ENCODE measurements at regions not wholly inside any gene's neighbourhood (a gene's known extent, or its start where the extent isn't known, plus 50 kb on each side); places are given as distances from the start of the nearest gene placed in this dataset.
A peak's percentile ranks its signal among the peaks of the same experiment; 100 is the strongest.

GRCh38 chr4:128601991-128602695, 207.4 kb upstream of the JADE1 start:
- Mint-ChIP-seq H3K4me3 (no peak overlapping the region), H3K27ac (peak overlapping the region; percentile 87), H3K36me3 (no peaks in the 10 kb centered on the region), H3K4me1 (peaks cover 71% of the 10 kb centered on the region), H3K9me3 (no peaks in the 10 kb centered on the region), H3K27me3 (ENCODE audit: low read depth) (no peaks in the 10 kb centered on the region)
- TF ChIP-seq CTCF (IDR thresholded peaks at IDR 0.05; ENCODE audit: unreplicated experiment), result no peak
- DNase-seq (ENCODE audit: low spot score in 2 of 2, unreplicated experiment in 2 of 2), result no peak

GRCh38 chr4:128600996-128601871, 208.3 kb upstream of the JADE1 start:
- Mint-ChIP-seq H3K27ac (peak overlapping the region; percentile 87), H3K9me3 (peaks cover 6% of the 10 kb centered on the region), H3K36me3 (no peaks in the 10 kb centered on the region), H3K27me3 (ENCODE audit: low read depth) (no peaks in the 10 kb centered on the region), H3K4me1 (peaks cover 72% of the 10 kb centered on the region), H3K4me3 (no peak overlapping the region)
- no peak for TF ChIP-seq CTCF (IDR thresholded peaks at IDR 0.05; ENCODE audit: unreplicated experiment)
- DNase-seq (ENCODE audit: low spot score in 2 of 2, unreplicated experiment in 2 of 2), result no peak

GRCh38 chr4:128600410-128600809, 209.1 kb upstream of the JADE1 start:
- TF ChIP-seq CTCF (IDR thresholded peaks at IDR 0.05; ENCODE audit: unreplicated experiment), result no peak
- Mint-ChIP-seq H3K27ac (peak overlapping the region; percentile 87), H3K27me3 (ENCODE audit: low read depth) (no peaks in the 10 kb centered on the region), H3K36me3 (peaks cover 2% of the 10 kb centered on the region), H3K9me3 (peaks cover 10% of the 10 kb centered on the region), H3K4me1 (peaks cover 69% of the 10 kb centered on the region), H3K4me3 (no peak overlapping the region)
- no peak for DNase-seq (ENCODE audit: low spot score in 2 of 2, unreplicated experiment in 2 of 2)

- Mint-ChIP-seq H3K36me3 (peaks cover 11% of the 10 kb centered on the region), H3K27ac (no peak overlapping the region), H3K9me3 (peaks cover 30% of the 10 kb centered on the region), H3K4me3 (no peak overlapping the region), H3K4me1 (peaks cover 44% of the 10 kb centered on the region), H3K27me3 (ENCODE audit: low read depth) (no peaks in the 10 kb centered on the region)
- TF ChIP-seq CTCF (IDR thresholded peaks at IDR 0.05; ENCODE audit: unreplicated experiment), result no peak
- no peak for DNase-seq (ENCODE audit: low spot score in 2 of 2, unreplicated experiment in 2 of 2)
Measured at GRCh38 chr4:128597500-128597899, 212.0 kb upstream of the JADE1 start.

- Mint-ChIP-seq H3K27me3 (ENCODE audit: low read depth) (no peaks in the 10 kb centered on the region), H3K36me3 (peaks cover 11% of the 10 kb centered on the region), H3K27ac (no peak overlapping the region), H3K4me3 (no peak overlapping the region), H3K4me1 (peaks cover 40% of the 10 kb centered on the region), H3K9me3 (peaks cover 30% of the 10 kb centered on the region)
- no peak for DNase-seq (ENCODE audit: low spot score in 2 of 2, unreplicated experiment in 2 of 2)
- no peak for TF ChIP-seq CTCF (IDR thresholded peaks at IDR 0.05; ENCODE audit: unreplicated experiment)
Measured at GRCh38 chr4:128596853-128597252, 212.6 kb upstream of the JADE1 start.

All from mesothelial cell of epicardium (in vitro differentiated cells).